Naive B cell (primary cell): ENCODE measurements at regions not wholly inside any gene's neighbourhood (a gene's known extent, or its start where the extent isn't known, plus 50 kb on each side); places are given as distances from the start of the nearest gene placed in this dataset.
A peak's percentile ranks its signal among the peaks of the same experiment; 100 is the strongest.
"Not testable (repeated sequence)": the region's sequence is repeated elsewhere in the genome, so short reads cannot be mapped to it uniquely, and the experiment has no call there.

Experiments
- ATAC-seq, 2 donors: fragments of 150-1000 bp; cut with Tn5 transposase; 2 replicates each; pipeline ENCODE4 v1.10.0; 2021; ENCODE audit warnings: low read depth in 2 of 2, mild to moderate bottlenecking in 2 of 2, moderate library complexity in 2 of 2
- DNase-seq: peaks from one replicate; pipeline ENCODE4 v3.0.0; 2022
- H3K27ac Mint-ChIP-seq, 6 donors: one replicate each; pipeline ENCODE4 v1.8.0; 2020 to 2022; ENCODE audit warnings: mild to moderate bottlenecking in 6 of 6, mixed read lengths in 6 of 6, moderate library complexity in 5 of 6, inconsistent platforms in 2 of 6
- H3K27me3 Mint-ChIP-seq, 3 donors: one replicate each; pipeline ENCODE4 v1.8.0; 2021 to 2022; ENCODE audit warnings: mixed read lengths in 3 of 3, mild to moderate bottlenecking in 1 of 3
- H3K36me3 Mint-ChIP-seq, 2 donors: one replicate each; pipeline ENCODE4 v1.8.0; 2020 to 2022; ENCODE audit warnings: mixed read lengths in 2 of 2, inconsistent platforms in 1 of 2, mild to moderate bottlenecking in 1 of 2
- H3K4me1 Mint-ChIP-seq, 3 donors: one replicate each; pipeline ENCODE4 v1.8.0; 2020 to 2022; ENCODE audit warnings: mixed read lengths in 3 of 3, inconsistent platforms in 1 of 3, mild to moderate bottlenecking in 1 of 3, moderate library complexity in 1 of 3
- H3K4me3 Mint-ChIP-seq, 8 donors: one replicate each; pipeline ENCODE4 v1.8.0; 2020 to 2022; ENCODE audit warnings: mild to moderate bottlenecking in 8 of 8, mixed read lengths in 8 of 8, moderate library complexity in 8 of 8, inconsistent platforms in 2 of 8
- H3K9me3 Mint-ChIP-seq, 7 donors: one replicate each; pipeline ENCODE4 v1.8.0; 2020 to 2022; ENCODE audit warnings: mixed read lengths in 7 of 7, mild to moderate bottlenecking in 5 of 7, inconsistent platforms in 2 of 7, moderate library complexity in 1 of 7

GRCh38 chr6:115773741-115774140, 286.9 kb downstream of the FRK start:
- no peak for DNase-seq
- Mint-ChIP-seq H3K36me3 (no peaks in the 10 kb centered on the region), H3K9me3 (no peaks in the 10 kb centered on the region), H3K27me3 (no peaks in the 10 kb centered on the region), H3K4me1 (no peaks in the 10 kb centered on the region), H3K4me3 (no peak overlapping the region), H3K27ac (no peak overlapping the region)
- ATAC-seq: no peak

GRCh38 chr6:115770851-115771250, 289.8 kb downstream of the FRK start:
- no peak overlapping the region for H3K4me3 Mint-ChIP-seq
- no peaks in the 10 kb centered on the region for H3K9me3 Mint-ChIP-seq
- H3K4me1 Mint-ChIP-seq: no peaks in the 10 kb centered on the region
- ATAC-seq: no peak
- no peaks in the 10 kb centered on the region for H3K36me3 Mint-ChIP-seq
- no peak overlapping the region for H3K27ac Mint-ChIP-seq
- no peaks in the 10 kb centered on the region for H3K27me3 Mint-ChIP-seq
- DNase-seq: no peak

GRCh38 chr6:115768500-115768899, 292.2 kb downstream of the FRK start:
- H3K9me3 Mint-ChIP-seq: peaks cover 0 to 4% (median 2%) of the 10 kb centered on the region in 7 donors

GRCh38 chr6:115767931-115768330, 292.8 kb downstream of the FRK start:
- no peak overlapping the region for H3K4me3 Mint-ChIP-seq
- H3K36me3 Mint-ChIP-seq: no peaks in the 10 kb centered on the region
- no peaks in the 10 kb centered on the region for H3K27me3 Mint-ChIP-seq
- peaks cover 0 to 4% (median 2%) of the 10 kb centered on the region in 7 donors for H3K9me3 Mint-ChIP-seq
- ATAC-seq (no peak), DNase-seq (no peak)
- H3K4me1 Mint-ChIP-seq: no peaks in the 10 kb centered on the region
- H3K27ac Mint-ChIP-seq: no peak overlapping the region

More at GRCh38 chr6:115768500-115768899, 292.2 kb downstream of the FRK start:
- no peaks in the 10 kb centered on the region for H3K4me1 Mint-ChIP-seq
- no peak overlapping the region for H3K4me3 Mint-ChIP-seq
- DNase-seq (no peak), ATAC-seq (no peak)
- H3K36me3 Mint-ChIP-seq: no peaks in the 10 kb centered on the region
- no peaks in the 10 kb centered on the region for H3K27me3 Mint-ChIP-seq
- no peak overlapping the region for H3K27ac Mint-ChIP-seq

- no peaks in the 10 kb centered on the region for H3K4me1 Mint-ChIP-seq
- peaks cover 0 to 8% (median 4%) of the 10 kb centered on the region in 7 donors for H3K9me3 Mint-ChIP-seq
- H3K27ac Mint-ChIP-seq: no peak overlapping the region
- no peak overlapping the region for H3K4me3 Mint-ChIP-seq
- H3K36me3 Mint-ChIP-seq: no peaks in the 10 kb centered on the region
- no peaks in the 10 kb centered on the region for H3K27me3 Mint-ChIP-seq
- DNase-seq (no peak), ATAC-seq (no peak)
Observed at GRCh38 chr6:115766745-115767462, 293.8 kb downstream of the FRK start.

GRCh38 chr6:115765966-115766365, 294.7 kb downstream of the FRK start:
- ATAC-seq: no peak
- no peaks in the 10 kb centered on the region for H3K4me1 Mint-ChIP-seq
- H3K36me3 Mint-ChIP-seq: no peaks in the 10 kb centered on the region
- no peak overlapping the region for H3K27ac Mint-ChIP-seq
- no peak for DNase-seq
- H3K9me3 Mint-ChIP-seq: peaks cover 0 to 11% (median 5%) of the 10 kb centered on the region in 7 donors
- no peak overlapping the region for H3K4me3 Mint-ChIP-seq
- no peaks in the 10 kb centered on the region for H3K27me3 Mint-ChIP-seq

- Mint-ChIP-seq H3K4me3 (no peak overlapping the region), H3K4me1 (no peaks in the 10 kb centered on the region), H3K36me3 (no peaks in the 10 kb centered on the region), H3K9me3 (peaks cover 0 to 16% (median 5%) of the 10 kb centered on the region in 7 donors), H3K27ac (peak overlapping the region in 1 of 6 donors; percentile 30), H3K27me3 (no peaks in the 10 kb centered on the region)
- DNase-seq (no peak), ATAC-seq (no peak)
Observed at GRCh38 chr6:115759051-115759450, 301.6 kb downstream of the FRK start.

- H3K27ac Mint-ChIP-seq: no peak overlapping the region
- peaks cover 0 to 4% (median 0%) of the 10 kb centered on the region in 7 donors for H3K9me3 Mint-ChIP-seq
Observed at GRCh38 chr6:115753446-115753845, 307.2 kb downstream of the FRK start.

GRCh38 chr6:115750946-115751345, 309.7 kb downstream of the FRK start:
- peaks cover 0 to 4% (median 2%) of the 10 kb centered on the region in 7 donors for H3K9me3 Mint-ChIP-seq
- no peaks in the 10 kb centered on the region for H3K27me3 Mint-ChIP-seq
- DNase-seq: no peak
- no peak overlapping the region for H3K4me3 Mint-ChIP-seq
- H3K36me3 Mint-ChIP-seq: no peaks in the 10 kb centered on the region
- H3K27ac Mint-ChIP-seq: no peak overlapping the region
- no peaks in the 10 kb centered on the region for H3K4me1 Mint-ChIP-seq
- ATAC-seq: no peak

More at GRCh38 chr6:115753446-115753845, 307.2 kb downstream of the FRK start:
- no peaks in the 10 kb centered on the region for H3K4me1 Mint-ChIP-seq
- ATAC-seq: no peak
- no peaks in the 10 kb centered on the region for H3K27me3 Mint-ChIP-seq
- no peak overlapping the region for H3K4me3 Mint-ChIP-seq
- no peaks in the 10 kb centered on the region for H3K36me3 Mint-ChIP-seq
- DNase-seq: no peak

- no peak for DNase-seq
- Mint-ChIP-seq H3K36me3 (no peaks in the 10 kb centered on the region), H3K27ac (no peak overlapping the region), H3K27me3 (no peaks in the 10 kb centered on the region), H3K9me3 (peaks cover 0 to 4% (median 2%) of the 10 kb centered on the region in 7 donors), H3K4me1 (no peaks in the 10 kb centered on the region), H3K4me3 (no peak overlapping the region)
- no peak for ATAC-seq
Observed at GRCh38 chr6:115750292-115750691, 310.4 kb downstream of the FRK start.

- H3K27me3 Mint-ChIP-seq: no peaks in the 10 kb centered on the region
- ATAC-seq: no peak
- no peak for DNase-seq
- peaks cover 0 to 14% (median 5%) of the 10 kb centered on the region in 7 donors for H3K9me3 Mint-ChIP-seq
- H3K27ac Mint-ChIP-seq: no peak overlapping the region
- H3K4me1 Mint-ChIP-seq: no peaks in the 10 kb centered on the region
- no peaks in the 10 kb centered on the region for H3K36me3 Mint-ChIP-seq
- H3K4me3 Mint-ChIP-seq: no peak overlapping the region
Observed at GRCh38 chr6:115747719-115748118, 313.0 kb downstream of the FRK start.

GRCh38 chr6:115746583-115746982, 314.1 kb downstream of the FRK start:
- not testable (repeated sequence) for H3K27me3 Mint-ChIP-seq, H3K4me3 Mint-ChIP-seq, ATAC-seq, H3K4me1 Mint-ChIP-seq, H3K27ac Mint-ChIP-seq, DNase-seq, H3K36me3 Mint-ChIP-seq
- peaks cover 3 to 22% (median 11%) of the 10 kb centered on the region in 7 donors for H3K9me3 Mint-ChIP-seq

- DNase-seq (no peak), ATAC-seq (no peak)
- no peaks in the 10 kb centered on the region for H3K27me3 Mint-ChIP-seq
- H3K4me1 Mint-ChIP-seq: no peaks in the 10 kb centered on the region
- H3K27ac Mint-ChIP-seq: no peak overlapping the region
- no peak overlapping the region for H3K4me3 Mint-ChIP-seq
- no peaks in the 10 kb centered on the region for H3K36me3 Mint-ChIP-seq
- H3K9me3 Mint-ChIP-seq: peaks cover 4 to 33% (median 15%) of the 10 kb centered on the region in 7 donors
Observed at GRCh38 chr6:115740907-115741306, 319.8 kb downstream of the FRK start.

GRCh38 chr6:115735610-115736009, 325.1 kb downstream of the FRK start:
- ATAC-seq (no peak), DNase-seq (no peak)

More at GRCh38 chr6:115735610-115736009, 325.1 kb downstream of the FRK start:
- Mint-ChIP-seq H3K4me3 (no peak overlapping the region), H3K27ac (no peak overlapping the region), H3K9me3 (peaks cover 6 to 19% (median 12%) of the 10 kb centered on the region in 7 donors), H3K27me3 (no peaks in the 10 kb centered on the region), H3K4me1 (no peaks in the 10 kb centered on the region), H3K36me3 (no peaks in the 10 kb centered on the region)
